CD4-positive, CD25-positive, alpha-beta regulatory T cell (primary cell): ENCODE measurements at regions not wholly inside any gene's neighbourhood (a gene's known extent, or its start where the extent isn't known, plus 50 kb on each side); places are given as distances from the start of the nearest gene placed in this dataset.

Experiments
- ATAC-seq, 2 donors: fragments of 150-1000 bp; cut with Tn5 transposase; one replicate each; pipeline ENCODE4 v1.10.0; 2021; ENCODE audit warnings: low read depth in 2 of 2, moderate number of reproducible peaks in 2 of 2, moderate library complexity in 1 of 2
- DNase-seq, 3 donors: peaks; one replicate each; pipeline versions ENCODE4 v3.0.0 to v3.0.0-alpha.2; 2012 to 2022; ENCODE audit warnings: mixed read lengths in 1 of 3
- H3K27ac ChIP-seq: one replicate; pipeline ENCODE4 v1.7.0; 2013; ENCODE audit warnings: mild to moderate bottlenecking, low read length; ENCODE audit not compliant: insufficient read depth, poor library complexity, severe bottlenecking
- H3K27me3 ChIP-seq: one replicate; pipeline ENCODE4 v1.7.0; 2013; ENCODE audit warnings: low read length; ENCODE audit not compliant: control insufficient read depth, insufficient read depth
- H3K36me3 ChIP-seq: one replicate; pipeline ENCODE4 v1.7.0; 2013; ENCODE audit warnings: mild to moderate bottlenecking, low read length, moderate library complexity; ENCODE audit not compliant: control insufficient read depth, insufficient read depth
- H3K4me1 ChIP-seq: 2 replicates; pipeline ENCODE4 v1.7.0; 2013; ENCODE audit warnings: mild to moderate bottlenecking, low read length; ENCODE audit not compliant: insufficient read depth, control insufficient read depth, poor library complexity, severe bottlenecking
- H3K4me3 ChIP-seq: one replicate; pipeline ENCODE4 v1.7.0; 2013; ENCODE audit warnings: low read depth, mild to moderate bottlenecking, low read length, moderate library complexity
- H3K9me3 ChIP-seq, 2 experiments: 1 replicate in 1 of 2; 2 replicates in 1 of 2; pipeline ENCODE4 v1.7.0; 2013; ENCODE audit warnings: low read length in 2 of 2, mild to moderate bottlenecking in 1 of 2, moderate library complexity in 1 of 2; ENCODE audit not compliant: control insufficient read depth in 2 of 2
- H3K27ac Mint-ChIP-seq, 3 donors: one replicate each; pipeline ENCODE4 v1.8.0; 2020 to 2022; ENCODE audit warnings: mild to moderate bottlenecking in 3 of 3, mixed read lengths in 3 of 3, moderate library complexity in 2 of 3
- H3K27me3 Mint-ChIP-seq: one replicate; pipeline ENCODE4 v1.8.0; 2022; ENCODE audit warnings: mild to moderate bottlenecking, mixed read lengths
- H3K36me3 Mint-ChIP-seq: one replicate; pipeline ENCODE4 v1.8.0; 2020; ENCODE audit warnings: mixed read lengths
- H3K4me1 Mint-ChIP-seq, 4 donors: one replicate each; pipeline ENCODE4 v1.8.0; 2020 to 2022; ENCODE audit warnings: mixed read lengths in 4 of 4, mild to moderate bottlenecking in 1 of 4
- H3K4me3 Mint-ChIP-seq, 4 donors: one replicate each; pipeline ENCODE4 v1.8.0; 2020 to 2022; ENCODE audit warnings: mild to moderate bottlenecking in 4 of 4, mixed read lengths in 4 of 4, moderate library complexity in 3 of 4
- H3K9me3 Mint-ChIP-seq, 7 donors: one replicate each; pipeline ENCODE4 v1.8.0; 2020 to 2022; ENCODE audit warnings: mixed read lengths in 7 of 7, mild to moderate bottlenecking in 3 of 7, moderate library complexity in 2 of 7

GRCh38 chr10:90451283-90451682 lies 406.6 kb downstream of the HTR7 start:
- H3K36me3 ChIP-seq = no peaks in the 10 kb centered on the region
- H3K27me3 Mint-ChIP-seq = no peaks in the 10 kb centered on the region
- H3K4me3 Mint-ChIP-seq = no peak overlapping the region
- H3K4me1 Mint-ChIP-seq = no peaks in the 10 kb centered on the region
- no peaks in the 10 kb centered on the region for H3K9me3 ChIP-seq
- no peak overlapping the region for H3K27ac ChIP-seq
- H3K27ac Mint-ChIP-seq = no peak overlapping the region
- H3K9me3 Mint-ChIP-seq = peaks cover 0 to 11% (median under 1%) of the 10 kb centered on the region in 7 donors
- ATAC-seq (no peak), DNase-seq (no peak)
- no peaks in the 10 kb centered on the region for H3K36me3 Mint-ChIP-seq
- no peak overlapping the region for H3K4me3 ChIP-seq
- H3K4me1 ChIP-seq = no peaks in the 10 kb centered on the region
- no peaks in the 10 kb centered on the region for H3K27me3 ChIP-seq

- Mint-ChIP-seq H3K4me3 (no peak overlapping the region), H3K4me1 (no peaks in the 10 kb centered on the region), H3K36me3 (no peaks in the 10 kb centered on the region), H3K9me3 (peaks cover 0 to 8% (median 2%) of the 10 kb centered on the region in 7 donors), H3K27ac (no peak overlapping the region), H3K27me3 (no peaks in the 10 kb centered on the region)
- H3K27me3 ChIP-seq = no peaks in the 10 kb centered on the region
- no peaks in the 10 kb centered on the region for H3K36me3 ChIP-seq
- H3K27ac ChIP-seq = no peak overlapping the region
- H3K4me3 ChIP-seq = no peak overlapping the region
- ATAC-seq (no peak), DNase-seq (no peak)
- H3K9me3 ChIP-seq = no peaks in the 10 kb centered on the region
- H3K4me1 ChIP-seq = no peaks in the 10 kb centered on the region
These were observed 399.8 kb downstream of the HTR7 start for GRCh38 chr10:90458054-90458453.

GRCh38 chr10:90458571-90458970 lies 399.3 kb downstream of the HTR7 start:
- Histone ChIP-seq H3K27me3 (no peaks in the 10 kb centered on the region), H3K4me1 (no peaks in the 10 kb centered on the region), H3K4me3 (no peak overlapping the region), H3K9me3 (no peaks in the 10 kb centered on the region), H3K27ac (no peak overlapping the region), H3K36me3 (no peaks in the 10 kb centered on the region)
- no peaks in the 10 kb centered on the region for H3K36me3 Mint-ChIP-seq
- H3K27me3 Mint-ChIP-seq = no peaks in the 10 kb centered on the region
- H3K27ac Mint-ChIP-seq = no peak overlapping the region
- H3K9me3 Mint-ChIP-seq = peaks cover 0 to 6% (median 2%) of the 10 kb centered on the region in 7 donors
- DNase-seq (no peak), ATAC-seq (no peak)
- no peak overlapping the region for H3K4me3 Mint-ChIP-seq
- no peaks in the 10 kb centered on the region for H3K4me1 Mint-ChIP-seq

DNA sequence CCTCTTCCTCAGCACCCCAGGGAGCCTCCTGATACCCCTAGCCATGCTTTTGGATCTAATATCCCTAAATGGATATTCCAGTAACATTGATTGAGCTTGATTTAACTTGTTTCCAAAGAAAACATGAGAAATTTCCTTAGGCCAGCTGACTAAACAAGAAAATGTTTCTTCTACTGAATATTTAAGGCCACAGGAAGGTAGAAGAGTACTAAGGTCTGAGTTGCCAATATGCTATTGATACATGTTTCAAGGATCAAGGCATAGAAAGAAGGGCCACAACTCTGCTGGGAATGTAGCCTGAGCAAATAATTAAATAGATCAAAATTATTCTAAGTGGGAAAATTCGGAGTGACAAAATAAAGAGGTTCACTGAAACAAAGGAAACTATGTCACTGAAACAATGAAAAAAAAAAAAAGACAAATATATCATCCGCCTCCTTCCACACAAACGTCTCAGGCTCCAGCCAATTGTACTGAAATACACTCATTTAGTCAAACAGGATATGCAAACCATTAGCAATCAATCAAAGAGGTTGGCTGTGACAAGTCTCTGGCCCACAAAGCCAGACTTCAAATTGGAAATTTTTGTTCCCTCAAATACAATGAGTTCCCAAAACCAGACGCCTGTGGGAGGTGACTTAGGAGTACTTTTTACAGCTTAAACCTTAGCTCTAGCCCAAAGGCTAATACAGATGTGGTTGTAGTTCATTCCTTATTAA lies 396.2 kb downstream of the HTR7 start:
- no peak overlapping the region for H3K27ac Mint-ChIP-seq
- DNase-seq = no peak
- H3K9me3 Mint-ChIP-seq = peaks cover 0 to 3% (median 0%) of the 10 kb centered on the region in 7 donors
- no peak for ATAC-seq
- Histone ChIP-seq H3K4me3 (no peak overlapping the region), H3K4me1 (no peaks in the 10 kb centered on the region), H3K9me3 (no peaks in the 10 kb centered on the region), H3K36me3 (no peaks in the 10 kb centered on the region), H3K27ac (no peak overlapping the region), H3K27me3 (no peaks in the 10 kb centered on the region)
- H3K36me3 Mint-ChIP-seq = no peaks in the 10 kb centered on the region
- no peak overlapping the region for H3K4me3 Mint-ChIP-seq
- no peaks in the 10 kb centered on the region for H3K27me3 Mint-ChIP-seq
- H3K4me1 Mint-ChIP-seq = no peaks in the 10 kb centered on the region

DNA sequence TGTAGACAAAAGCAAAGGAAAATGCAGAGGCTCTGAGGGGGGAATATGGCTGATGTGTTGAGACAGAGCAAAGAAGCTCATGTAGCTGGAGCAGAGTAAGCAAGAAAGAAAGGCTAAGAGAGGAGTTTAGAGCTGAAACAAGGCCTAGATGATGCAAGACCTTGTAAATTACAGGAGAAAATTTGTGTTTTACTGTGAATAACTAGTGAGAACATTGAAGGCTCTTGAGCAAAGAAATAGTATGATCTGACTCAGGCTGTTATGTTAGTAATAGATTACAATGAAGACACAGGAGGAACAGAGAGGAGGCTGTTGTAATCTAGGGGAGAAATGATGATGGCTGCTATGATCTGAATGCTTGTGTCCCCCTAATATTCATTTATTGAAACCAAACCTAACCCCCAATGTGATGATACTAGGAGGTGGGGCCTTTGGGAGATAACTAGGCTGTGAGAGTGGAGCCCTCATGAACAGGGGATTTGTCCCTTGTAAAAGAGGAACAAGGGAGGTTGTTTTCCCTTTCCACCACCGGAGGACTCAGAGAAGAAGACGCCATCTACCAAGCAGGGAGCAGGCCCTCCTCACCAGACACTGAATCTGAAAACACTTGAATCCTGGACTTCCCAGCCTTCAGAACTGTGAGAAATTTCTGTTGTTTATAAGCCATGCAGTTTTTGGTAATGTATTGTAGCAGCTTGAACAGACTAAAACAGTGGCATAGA lies 394.9 kb downstream of the HTR7 start:
- H3K27ac ChIP-seq = no peak overlapping the region
- no peak overlapping the region for H3K4me3 ChIP-seq
- Mint-ChIP-seq H3K9me3 (peaks cover 0 to 3% (median 0%) of the 10 kb centered on the region in 7 donors), H3K4me3 (no peak overlapping the region), H3K27ac (no peak overlapping the region), H3K4me1 (no peaks in the 10 kb centered on the region), H3K36me3 (no peaks in the 10 kb centered on the region), H3K27me3 (no peaks in the 10 kb centered on the region)
- DNase-seq (no peak), ATAC-seq (no peak)
- H3K27me3 ChIP-seq = no peaks in the 10 kb centered on the region
- H3K36me3 ChIP-seq = no peaks in the 10 kb centered on the region
- no peaks in the 10 kb centered on the region for H3K4me1 ChIP-seq
- no peaks in the 10 kb centered on the region for H3K9me3 ChIP-seq

DNA sequence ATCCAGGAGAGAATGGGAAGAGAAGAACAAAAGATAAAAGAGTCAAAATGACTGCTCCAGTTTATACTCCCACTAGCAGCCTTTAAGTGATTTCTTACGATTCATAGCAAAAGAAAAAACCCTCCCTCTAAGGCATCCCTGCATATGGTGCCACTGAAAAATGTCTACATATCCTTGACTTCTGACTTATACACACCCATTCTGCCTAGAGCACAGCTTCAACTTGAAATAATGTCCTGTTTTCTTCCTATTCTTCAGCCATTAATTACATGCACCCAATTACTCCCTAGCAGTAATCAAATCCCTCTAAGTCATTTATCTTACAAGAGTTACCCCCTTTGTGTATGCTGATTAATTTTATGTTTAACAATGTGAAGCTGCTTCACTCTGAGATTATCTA lies 393.5 kb downstream of the HTR7 start:
- H3K27ac Mint-ChIP-seq = no peak overlapping the region
- Histone ChIP-seq H3K27me3 (no peaks in the 10 kb centered on the region), H3K27ac (no peak overlapping the region), H3K36me3 (no peaks in the 10 kb centered on the region), H3K4me1 (no peaks in the 10 kb centered on the region), H3K4me3 (no peak overlapping the region), H3K9me3 (no peaks in the 10 kb centered on the region)
- ATAC-seq (no peak), DNase-seq (no peak)
- H3K4me1 Mint-ChIP-seq = no peaks in the 10 kb centered on the region
- no peak overlapping the region for H3K4me3 Mint-ChIP-seq
- peaks cover 0 to 3% (median 0%) of the 10 kb centered on the region in 7 donors for H3K9me3 Mint-ChIP-seq
- no peaks in the 10 kb centered on the region for H3K36me3 Mint-ChIP-seq
- H3K27me3 Mint-ChIP-seq = no peaks in the 10 kb centered on the region

GRCh38 chr10:90470966-90471365 lies 386.9 kb downstream of the HTR7 start:
- no peaks in the 10 kb centered on the region for H3K4me1 ChIP-seq
- H3K4me3 ChIP-seq = no peak overlapping the region
- no peak overlapping the region for H3K4me3 Mint-ChIP-seq
- no peaks in the 10 kb centered on the region for H3K27me3 Mint-ChIP-seq
- H3K27me3 ChIP-seq = no peaks in the 10 kb centered on the region
- H3K27ac ChIP-seq = no peak overlapping the region
- no peaks in the 10 kb centered on the region for H3K9me3 ChIP-seq
- DNase-seq (no peak), ATAC-seq (no peak)
- no peaks in the 10 kb centered on the region for H3K36me3 ChIP-seq
- H3K36me3 Mint-ChIP-seq = no peaks in the 10 kb centered on the region
- peaks cover 0 to 19% (median 2%) of the 10 kb centered on the region in 7 donors for H3K9me3 Mint-ChIP-seq
- no peaks in the 10 kb centered on the region for H3K4me1 Mint-ChIP-seq
- H3K27ac Mint-ChIP-seq = no peak overlapping the region

DNA sequence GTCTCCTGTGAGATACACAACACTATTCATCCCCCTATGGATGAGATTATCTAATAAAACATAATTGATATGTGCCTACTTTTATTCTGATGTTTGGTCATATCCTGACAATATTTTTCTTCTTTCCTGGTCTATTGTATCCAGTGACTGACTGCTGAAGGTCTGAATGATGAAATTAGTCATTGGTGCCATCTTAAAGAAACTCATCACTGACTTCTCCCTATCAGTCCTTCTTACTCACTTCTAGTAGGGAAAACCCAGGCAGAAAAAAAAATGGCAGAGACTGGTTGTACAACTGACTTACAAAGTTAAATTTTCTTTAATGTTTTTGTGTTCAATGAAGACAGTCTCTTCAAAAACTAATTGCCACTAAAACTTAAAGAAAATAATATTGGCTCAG lies 377.4 kb downstream of the HTR7 start:
- no peak overlapping the region for H3K4me3 ChIP-seq
- DNase-seq (no peak), ATAC-seq (no peak)
- no peaks in the 10 kb centered on the region for H3K9me3 ChIP-seq
- Mint-ChIP-seq H3K27me3 (no peaks in the 10 kb centered on the region), H3K4me1 (no peaks in the 10 kb centered on the region), H3K36me3 (no peaks in the 10 kb centered on the region), H3K4me3 (no peak overlapping the region), H3K9me3 (peaks cover 0 to 7% (median 0%) of the 10 kb centered on the region in 7 donors), H3K27ac (no peak overlapping the region)
- no peaks in the 10 kb centered on the region for H3K4me1 ChIP-seq
- no peaks in the 10 kb centered on the region for H3K36me3 ChIP-seq
- H3K27ac ChIP-seq = no peak overlapping the region
- H3K27me3 ChIP-seq = no peaks in the 10 kb centered on the region
